ENCODE measurements at regions not wholly inside any gene's neighbourhood (a gene's known extent, or its start where the extent isn't known, plus 50 kb on each side); places are given as distances from the start of the nearest gene placed in this dataset.

DNA sequence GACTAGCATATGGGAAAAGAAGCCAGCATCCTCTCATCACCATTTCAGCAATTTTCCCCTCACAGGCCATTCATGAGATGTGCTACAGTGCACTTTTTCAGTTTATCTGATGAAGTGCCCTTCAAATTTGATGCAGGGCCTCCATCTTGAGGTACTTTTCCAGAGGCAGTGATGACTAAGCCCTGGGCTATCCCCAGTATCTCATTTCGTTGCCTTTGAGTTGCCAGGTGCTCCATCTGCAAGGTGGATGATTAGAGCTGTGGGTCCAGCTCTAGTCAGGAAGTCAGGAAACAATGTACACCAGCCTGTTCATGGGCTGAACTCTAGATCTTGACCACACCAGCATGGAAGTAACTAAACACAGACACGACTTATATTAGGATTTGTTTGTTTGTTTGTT, 425.2 kb downstream of the METTL4 start:
- TF ChIP-seq, protein P1, sequence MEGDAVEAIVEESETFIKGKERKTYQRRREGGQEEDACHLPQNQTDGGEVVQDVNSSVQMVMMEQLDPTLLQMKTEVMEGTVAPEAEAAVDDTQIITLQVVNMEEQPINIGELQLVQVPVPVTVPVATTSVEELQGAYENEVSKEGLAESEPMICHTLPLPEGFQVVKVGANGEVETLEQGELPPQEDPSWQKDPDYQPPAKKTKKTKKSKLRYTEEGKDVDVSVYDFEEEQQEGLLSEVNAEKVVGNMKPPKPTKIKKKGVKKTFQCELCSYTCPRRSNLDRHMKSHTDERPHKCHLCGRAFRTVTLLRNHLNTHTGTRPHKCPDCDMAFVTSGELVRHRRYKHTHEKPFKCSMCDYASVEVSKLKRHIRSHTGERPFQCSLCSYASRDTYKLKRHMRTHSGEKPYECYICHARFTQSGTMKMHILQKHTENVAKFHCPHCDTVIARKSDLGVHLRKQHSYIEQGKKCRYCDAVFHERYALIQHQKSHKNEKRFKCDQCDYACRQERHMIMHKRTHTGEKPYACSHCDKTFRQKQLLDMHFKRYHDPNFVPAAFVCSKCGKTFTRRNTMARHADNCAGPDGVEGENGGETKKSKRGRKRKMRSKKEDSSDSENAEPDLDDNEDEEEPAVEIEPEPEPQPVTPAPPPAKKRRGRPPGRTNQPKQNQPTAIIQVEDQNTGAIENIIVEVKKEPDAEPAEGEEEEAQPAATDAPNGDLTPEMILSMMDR (IDR thresholded peaks at IDR 0.05; ENCODE audit: insufficient read depth, low read depth, low read length): no peak
- TF ChIP-seq EZH2 (IDR thresholded peaks at IDR 0.05; ENCODE audit: insufficient read depth, low read length): no peak

Data from astrocyte (in vitro differentiated cells and primary cell).